NCI-H226 (cell line): ENCODE measurements at regions not wholly inside any gene's neighbourhood (a gene's known extent, or its start where the extent isn't known, plus 50 kb on each side); places are given as distances from the start of the nearest gene placed in this dataset.

ENCODE experiments used
- DNase-seq: peaks from one replicate; pipeline ENCODE4 v3.0.0-alpha.2; 2015

DNA sequence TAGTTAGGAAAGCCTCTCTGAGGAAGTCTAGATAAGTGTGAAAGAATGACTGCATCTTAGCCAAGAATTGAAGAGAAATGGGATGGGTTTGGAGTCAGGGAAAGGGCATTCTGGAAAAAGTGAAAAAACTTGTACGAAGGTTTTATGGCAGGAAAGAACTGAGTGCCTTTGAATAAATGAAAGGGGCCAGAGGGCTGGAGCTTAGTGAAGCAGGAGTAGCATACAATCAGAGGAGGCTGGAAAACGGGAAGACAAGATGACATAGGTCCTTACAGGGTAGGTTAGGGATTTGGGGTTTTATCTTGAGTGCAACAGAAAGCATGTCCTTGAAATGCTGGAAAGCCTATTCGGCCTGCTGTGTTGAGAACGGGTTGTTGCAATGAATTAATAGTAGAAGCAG is 152.6 kb upstream of the RND3 start:
- no peak for DNase-seq

DNA sequence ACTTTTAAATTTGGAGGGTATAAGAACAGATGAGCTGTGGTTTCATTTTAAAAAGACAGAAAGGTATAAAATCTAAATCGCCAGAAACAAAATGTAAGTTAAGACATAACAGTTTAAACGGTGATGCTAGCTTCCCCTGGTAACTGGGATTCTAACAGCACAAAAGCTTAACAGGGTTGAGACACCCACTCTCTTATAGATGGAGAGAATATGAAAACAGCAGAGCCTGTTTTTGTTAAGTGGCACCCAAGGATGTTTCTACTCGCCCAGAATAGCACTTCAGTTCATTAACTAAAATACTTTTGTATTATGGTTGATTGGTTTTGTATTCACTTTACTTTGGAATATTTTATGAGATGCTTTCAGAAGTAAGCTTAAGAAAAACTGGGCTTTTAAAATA is 151.9 kb upstream of the RND3 start:
- no peak for DNase-seq

DNA sequence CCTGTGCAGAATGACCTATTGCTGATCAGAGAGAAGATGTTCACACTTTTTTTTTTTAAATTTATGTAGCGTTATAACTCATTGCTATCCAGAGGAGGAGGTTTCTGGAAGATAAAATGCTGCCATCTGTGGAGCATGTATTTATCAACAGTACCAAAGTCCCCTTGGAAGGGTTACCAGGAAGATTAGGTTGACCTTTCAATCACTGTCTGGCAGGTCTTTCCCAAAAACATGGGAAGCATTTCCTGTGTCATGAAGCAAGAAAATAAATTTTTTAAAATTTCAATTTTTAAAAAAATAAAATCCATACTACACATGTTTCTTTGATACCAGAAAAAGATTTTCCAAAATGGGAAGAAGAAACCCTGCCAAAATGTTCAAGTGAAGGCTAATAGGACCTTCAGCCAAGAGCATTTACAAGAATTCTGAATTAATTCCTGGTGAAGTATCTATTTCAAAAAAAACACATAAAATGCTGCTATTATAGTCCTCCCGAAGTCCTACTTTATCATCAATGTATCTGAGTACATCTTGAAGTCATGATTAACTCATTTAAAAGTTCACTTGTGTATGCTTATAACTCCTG is 143.9 kb upstream of the RND3 start:
- no peak for DNase-seq

DNA sequence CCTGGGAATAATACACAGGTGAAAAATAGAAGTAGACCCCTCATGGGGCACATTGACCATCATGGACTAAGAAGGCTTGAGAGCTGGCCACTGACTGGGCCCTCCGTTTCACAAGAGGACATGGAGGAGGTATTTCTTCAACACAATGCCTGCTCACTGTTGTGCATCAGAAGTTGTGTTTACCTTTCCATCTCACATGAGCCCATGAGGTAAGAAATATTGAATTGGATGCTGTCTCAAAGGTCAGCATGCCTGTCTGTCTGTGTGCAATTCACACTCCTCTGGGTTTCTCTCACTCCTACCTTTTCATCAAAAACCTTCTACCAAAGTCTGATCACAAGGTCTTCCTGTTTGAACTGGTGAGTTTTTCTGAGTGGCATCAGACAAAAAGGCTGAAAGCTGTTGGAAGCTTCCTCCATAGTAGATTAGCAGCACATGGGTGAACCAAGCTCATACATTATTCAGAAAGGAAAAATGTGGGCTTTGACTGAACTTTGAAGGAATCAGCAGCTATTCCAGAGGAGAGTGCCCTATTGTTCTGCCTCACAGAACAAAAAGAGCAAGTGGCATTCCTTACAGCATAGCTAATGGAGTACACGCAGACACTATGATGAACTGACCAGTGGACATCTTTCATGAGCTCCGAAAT is 143.2 kb upstream of the RND3 start:
- no peak for DNase-seq

DNA sequence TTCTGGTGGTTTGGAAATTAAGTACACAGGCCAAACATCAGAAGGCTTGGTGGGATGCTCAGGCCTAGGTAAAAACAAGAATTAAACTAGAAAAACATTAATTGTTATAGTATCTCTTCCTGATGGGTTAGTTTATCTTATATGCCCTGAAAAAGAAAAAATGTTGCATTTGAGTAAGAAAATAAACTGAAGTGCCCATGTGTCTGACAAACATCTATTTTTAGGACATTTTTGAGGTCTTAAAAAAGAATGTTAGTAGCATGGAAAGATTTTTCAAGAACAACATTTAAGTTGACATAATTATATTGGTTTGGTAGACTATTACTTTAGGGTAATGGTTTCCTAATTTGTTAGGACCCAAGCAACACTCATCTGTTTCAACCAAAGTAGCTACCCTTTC is 140.1 kb upstream of the RND3 start:
- DNase-seq: no peak

DNA sequence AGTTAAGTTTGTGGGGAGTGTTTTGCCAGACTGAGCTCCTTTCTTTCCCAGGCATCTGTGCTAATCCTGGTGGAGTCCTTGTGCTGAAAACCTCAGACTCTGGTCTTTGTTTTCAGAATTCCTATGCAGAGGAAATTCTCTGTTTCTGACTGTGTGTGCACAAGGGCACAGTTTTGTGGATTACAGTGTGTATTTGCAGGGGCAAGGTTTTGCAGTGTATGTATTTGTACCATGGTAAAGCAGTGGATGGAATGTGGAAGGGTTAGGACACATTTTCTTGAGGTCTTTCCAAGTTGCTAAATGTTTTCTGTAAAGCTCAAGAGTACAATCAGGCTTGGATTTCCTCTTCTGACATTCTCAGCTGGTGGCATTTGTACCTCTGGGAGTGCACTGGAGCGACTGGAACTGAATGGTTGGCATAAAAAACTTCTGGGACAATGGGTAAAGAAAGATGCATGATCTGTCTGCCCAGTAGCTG is 139.5 kb upstream of the RND3 start:
- no peak for DNase-seq

DNA sequence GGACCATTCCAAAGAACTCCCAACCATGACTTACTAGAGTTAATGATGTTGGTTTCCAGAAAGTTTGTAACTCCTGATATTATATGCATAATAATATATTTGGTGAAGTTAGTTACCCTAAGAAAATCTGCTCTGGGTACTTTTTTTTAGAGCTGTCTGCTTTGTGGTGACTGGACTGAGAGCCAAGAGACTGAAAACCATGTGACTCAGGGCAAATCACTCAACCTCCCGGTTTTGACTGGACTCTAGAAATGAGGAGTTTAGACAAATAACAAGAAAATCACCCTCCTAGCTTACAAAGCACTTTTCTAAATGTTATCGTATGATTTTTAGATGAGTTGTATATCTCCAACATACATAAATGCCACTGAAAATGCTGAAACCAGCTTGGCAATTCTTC is 138.3 kb upstream of the RND3 start:
- no peak for DNase-seq

DNA sequence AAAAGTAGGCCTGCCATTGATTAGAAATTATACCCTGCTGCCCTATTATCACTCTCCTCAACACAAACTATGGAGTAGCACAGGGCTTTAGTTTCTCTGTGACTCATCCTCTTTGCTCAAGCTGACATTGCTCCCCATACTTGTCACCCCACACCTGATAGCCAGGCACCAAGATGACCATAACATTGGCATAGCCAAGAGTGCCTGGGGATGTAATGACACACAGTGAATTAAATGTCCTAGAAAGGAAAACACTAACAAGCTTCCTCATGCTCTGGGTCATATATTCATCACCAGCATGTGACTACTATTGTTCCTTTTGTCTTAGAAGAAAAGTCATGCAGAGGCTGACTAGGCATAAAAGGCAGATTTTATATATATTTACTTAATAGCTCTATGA is 137.8 kb upstream of the RND3 start:
- no peak for DNase-seq

DNA sequence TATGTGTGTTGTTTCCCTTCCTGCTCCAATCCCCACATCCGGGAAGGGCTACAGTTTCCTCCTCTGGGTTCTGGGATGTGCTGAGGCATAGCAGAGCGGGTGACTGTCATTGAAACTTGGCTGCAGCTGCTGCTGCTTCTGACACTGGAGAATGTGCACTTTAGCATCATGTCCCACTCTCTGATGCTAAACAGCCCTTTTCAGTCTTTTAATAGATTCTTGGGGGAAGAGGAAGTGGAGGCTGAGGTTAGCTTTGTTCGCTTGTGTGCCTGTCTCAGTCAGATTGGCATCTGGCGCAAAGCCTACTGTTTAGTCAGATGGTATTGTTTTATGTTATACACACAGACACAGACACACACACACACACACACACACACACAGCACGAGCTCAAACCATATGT is 136.5 kb upstream of the RND3 start:
- DNase-seq: no peak

DNA sequence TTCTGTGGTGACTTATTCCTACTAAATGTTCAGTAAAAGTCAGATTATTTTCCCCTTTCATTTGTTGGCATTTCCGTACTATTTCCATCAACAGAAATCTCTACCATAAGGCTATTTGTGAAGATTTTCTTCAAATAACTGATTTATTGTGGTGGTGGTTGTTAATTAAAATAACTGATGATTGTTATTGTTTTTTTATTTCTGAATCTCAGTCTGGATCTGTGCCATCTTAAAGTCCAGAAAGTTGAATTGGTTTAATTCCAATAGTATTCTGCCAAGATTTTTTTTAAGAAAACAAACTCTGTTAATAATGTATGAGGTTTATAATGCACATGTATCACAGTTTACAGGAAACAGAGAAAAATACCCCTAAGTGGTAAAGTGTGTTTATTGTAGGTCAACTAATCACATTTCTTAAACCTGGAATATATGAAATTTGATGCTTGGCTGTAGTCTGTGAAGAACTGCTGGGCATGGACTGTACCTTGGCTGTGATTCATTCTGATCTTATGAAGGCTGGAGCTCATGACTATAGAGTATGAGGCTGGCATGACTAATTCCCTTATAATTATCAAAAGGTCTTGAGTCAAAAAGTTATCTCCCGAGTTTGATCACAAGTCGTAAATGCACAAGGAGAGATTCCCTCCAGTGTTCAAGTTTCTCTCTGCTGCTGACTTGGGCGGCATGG is 134.2 kb upstream of the RND3 start:
- peak; percentile 93 for DNase-seq

DNA sequence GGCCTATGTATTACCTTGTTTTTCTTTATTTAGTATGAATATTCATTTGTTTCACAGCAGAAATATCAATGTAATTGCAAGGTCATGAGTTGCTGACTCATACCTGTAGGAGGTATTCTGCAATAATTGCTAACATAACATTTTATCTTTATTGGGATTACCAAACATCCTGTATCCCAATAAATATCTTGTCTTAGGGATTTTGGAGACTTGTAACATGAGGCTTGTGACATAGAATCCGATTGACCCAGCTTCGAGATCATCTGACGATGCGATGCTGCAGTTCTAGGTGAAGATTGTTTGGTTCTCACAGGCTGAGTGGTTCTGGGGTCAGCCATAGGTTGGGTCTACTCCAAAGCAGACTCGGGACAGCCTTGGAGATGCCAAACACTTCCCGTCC is 133.4 kb upstream of the RND3 start:
- peak; percentile 29 for DNase-seq

DNA sequence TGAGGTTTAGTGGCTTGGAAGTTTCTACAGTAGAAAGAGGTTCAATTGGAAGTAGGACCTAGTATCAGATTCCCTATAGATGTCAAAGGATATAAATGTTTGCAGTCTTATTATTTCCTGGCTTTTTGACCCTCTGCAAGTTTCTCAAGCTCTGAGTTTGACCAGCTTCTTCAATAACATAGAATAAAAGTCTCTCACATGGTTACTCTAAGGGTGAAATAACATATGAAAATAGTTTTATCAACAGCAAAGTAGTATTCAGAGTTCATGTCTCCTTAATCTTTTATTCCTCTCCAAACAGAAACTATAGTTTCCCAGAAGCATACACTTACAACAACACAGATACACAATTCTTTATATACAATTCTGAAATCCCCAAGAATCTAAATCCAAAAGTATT is 132.9 kb upstream of the RND3 start:
- DNase-seq: no peak

DNA sequence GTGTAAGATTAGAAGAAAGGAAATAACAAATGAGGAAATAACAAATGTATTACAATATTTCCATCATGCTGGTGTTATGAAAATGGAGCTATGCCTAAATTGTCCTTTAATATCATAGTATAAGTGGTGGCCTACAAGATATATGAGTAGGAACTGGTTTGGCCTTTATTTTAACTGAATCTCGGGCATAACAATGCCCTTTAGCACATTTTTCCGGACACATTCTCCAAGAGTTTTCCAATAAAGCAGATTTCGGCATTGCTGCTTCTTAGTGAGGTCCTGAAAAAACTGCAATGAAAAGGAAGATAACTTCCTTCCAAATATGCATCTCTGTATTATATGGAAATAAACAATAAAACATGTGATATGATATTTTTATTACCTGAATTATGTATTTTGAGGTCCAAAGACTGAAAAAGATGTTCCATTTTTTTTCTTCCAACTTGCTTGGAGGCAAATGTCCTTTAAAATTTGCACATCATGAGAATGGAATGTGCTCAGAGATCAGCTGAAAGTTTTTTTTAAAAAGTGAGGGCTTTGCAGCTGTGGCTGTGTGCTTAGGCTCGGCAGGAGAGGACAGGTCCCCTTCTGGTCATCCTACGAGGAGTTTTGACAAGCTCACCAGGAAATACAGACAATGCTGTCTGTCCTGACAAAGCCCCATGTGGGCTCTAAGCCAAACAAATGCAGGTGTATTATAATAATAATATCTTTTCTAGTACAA is 132.3 kb upstream of the RND3 start:
- DNase-seq: peak; percentile 66

DNA sequence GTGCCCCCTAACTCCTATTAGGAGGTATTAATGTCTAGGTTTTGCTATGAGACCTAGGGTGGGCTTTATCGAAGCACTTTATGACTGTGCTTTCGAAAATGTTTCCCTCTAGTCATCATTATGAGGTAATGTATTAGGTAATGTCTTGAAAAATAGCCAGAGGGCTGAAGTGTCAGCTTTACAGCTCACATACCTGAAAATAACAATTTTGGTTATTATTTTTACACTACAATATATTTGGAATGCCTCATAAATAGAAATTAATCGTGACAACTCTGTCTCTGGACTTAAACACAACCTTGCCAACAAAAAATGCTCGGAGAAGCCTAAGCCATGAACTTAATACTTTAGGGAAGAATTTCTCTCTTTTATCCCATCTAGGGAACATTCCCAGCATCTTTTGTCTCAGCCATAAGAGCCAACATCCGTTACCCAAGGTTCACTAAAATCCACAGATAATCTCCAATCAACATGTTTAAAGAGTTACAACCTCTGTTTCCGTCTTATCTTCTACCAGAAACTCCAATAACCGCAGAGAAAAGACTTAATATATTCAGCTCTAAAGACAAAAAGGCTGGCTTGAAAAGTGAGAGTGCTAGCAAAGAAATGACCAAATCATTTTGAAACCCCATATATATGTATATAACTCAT is 130.9 kb upstream of the RND3 start:
- peak; percentile 51 for DNase-seq

DNA sequence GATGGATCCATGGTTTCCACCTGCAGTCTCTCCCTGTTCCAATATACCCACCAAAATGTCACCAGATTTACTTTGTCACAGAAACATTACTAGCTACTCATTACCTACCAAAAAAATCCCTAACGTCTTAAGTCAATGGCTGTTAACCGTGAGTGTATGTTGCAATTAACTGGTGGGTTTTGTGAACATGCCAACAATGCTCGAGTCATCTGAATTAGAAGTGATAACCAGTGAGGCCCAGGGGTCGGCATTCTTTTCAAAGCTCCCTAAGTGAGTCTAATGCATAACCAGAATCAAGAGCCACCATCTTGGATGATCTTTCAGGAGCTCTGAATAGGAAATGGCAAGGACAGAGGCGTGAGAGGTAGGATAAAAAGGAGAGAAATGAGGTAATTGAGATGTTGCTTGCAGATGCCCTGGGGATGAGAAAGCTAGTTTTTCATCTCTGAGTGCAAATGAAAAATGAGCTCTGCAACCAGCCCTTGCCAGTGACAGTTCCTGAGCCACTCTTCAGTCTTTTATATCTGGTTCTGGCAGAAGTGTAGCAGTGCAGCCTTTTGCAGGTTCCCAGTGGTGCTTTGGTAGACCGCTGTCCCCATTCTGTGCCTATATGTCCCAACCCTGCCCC is 130.0 kb upstream of the RND3 start:
- DNase-seq: peak; percentile 42

DNA sequence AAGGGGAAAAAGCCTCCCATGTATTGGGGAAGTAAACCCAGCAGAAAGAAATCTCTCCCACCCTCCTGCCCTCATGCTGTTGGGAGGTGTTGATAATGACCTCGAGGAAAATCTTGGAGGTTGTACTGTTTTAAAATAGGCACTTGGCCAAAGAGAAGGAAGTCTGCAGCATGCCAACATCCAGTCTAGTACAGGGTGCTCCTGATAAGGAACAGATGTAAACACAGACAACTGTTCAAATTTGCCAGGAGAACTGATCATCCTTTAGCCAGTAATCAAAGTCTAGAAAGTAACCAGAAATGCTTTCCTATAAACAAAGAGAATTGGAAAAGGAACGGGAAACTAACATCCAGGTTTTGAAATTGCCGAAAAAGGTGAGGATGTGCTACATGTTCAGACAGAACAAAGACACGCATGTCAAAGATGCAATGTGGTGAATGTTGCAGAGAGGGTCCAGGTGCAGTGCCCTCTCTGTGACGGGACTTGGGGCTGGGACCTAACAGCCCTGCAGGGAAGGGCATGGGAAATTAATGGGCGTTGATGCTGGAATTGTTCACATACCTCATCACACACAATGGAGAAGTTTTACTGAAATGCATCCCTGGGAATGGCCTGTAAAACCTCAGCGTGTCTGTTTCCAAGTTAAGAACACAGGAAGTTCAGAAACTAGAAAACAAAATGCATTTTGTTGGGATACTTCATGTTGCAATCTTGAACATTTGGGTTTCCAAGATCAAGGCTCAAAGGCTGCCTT is 125.7 kb upstream of the RND3 start:
- no peak for DNase-seq

DNA sequence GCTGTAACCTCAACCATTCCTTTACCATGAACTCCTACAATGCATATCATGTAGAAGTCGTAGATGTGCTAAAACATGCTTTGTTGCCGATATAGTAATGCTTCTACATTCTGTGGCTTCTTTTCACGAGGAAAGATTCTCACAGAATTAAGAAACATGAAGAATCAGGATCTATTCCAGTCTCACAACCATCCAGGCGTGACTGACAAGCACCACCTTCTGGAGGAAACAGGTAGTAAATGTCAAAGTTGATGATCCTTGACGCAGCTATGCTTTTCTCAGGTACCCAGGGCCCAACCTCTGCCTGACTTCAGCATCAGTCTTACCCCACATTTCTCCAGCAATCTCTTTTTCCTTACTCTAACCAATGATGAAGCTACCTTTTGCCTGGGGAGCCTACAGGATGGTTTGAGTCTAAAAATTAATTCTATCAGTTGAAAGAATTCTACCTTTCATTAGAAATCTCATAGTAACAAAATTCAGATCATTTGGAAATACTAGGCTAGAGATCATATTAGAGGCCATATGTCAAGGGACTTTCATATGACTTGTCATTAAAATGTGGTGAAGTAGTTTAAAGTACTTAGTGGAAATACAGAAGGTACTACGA is 123.3 kb upstream of the RND3 start:
- DNase-seq: peak; percentile 34

DNA sequence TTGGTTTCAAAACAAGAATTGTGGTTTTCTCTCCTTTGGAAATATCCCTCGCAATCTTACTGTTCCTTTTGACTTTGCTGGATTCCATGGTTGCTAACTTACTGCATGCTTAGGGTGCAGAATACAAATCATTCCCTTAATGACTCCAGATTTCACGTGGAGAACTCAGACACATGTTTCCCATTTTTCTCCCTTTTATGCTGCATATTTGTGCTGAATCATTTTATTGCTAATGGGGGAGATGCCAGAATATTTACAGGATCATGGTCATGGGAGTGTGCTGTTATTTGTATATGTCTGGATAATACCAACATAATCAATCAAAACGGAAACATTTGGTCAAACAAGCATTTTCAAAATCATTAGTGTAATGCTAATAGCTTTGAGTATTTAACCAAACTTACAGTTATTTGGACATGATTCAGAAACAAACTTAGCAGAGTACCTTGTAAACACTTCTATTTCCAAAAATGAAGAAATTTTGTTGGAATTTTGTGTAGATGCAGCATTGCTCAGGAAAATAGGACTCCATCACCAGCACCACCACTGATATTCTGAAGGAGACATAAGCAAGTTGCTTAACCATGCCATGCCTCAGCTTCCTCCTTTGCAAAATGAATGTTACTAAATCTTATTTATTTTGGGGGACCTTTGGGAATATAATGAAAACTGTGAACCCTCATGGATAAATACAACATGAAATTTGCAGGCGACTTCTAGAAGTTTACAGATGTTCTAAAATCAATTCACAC is 122.5 kb upstream of the RND3 start:
- DNase-seq: no peak

DNA sequence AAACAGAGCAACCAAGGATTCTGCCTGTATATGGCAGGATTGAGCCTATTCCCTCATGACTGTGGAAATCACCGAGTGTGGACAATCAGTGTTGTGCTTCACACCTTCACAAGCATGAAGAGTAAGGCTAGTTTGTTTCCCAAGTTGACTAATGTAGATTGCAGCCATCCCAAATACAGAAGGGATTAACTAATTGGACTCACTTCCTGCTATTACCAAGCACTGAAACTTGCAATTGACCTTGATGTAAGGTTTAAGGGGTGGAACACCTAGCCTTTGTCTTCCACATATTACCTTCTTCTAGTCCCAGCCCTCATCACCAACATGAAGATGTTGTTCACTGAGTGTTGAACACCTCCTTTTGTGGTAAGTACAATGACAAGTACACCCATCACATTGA is 120.9 kb upstream of the RND3 start:
- DNase-seq: no peak

DNA sequence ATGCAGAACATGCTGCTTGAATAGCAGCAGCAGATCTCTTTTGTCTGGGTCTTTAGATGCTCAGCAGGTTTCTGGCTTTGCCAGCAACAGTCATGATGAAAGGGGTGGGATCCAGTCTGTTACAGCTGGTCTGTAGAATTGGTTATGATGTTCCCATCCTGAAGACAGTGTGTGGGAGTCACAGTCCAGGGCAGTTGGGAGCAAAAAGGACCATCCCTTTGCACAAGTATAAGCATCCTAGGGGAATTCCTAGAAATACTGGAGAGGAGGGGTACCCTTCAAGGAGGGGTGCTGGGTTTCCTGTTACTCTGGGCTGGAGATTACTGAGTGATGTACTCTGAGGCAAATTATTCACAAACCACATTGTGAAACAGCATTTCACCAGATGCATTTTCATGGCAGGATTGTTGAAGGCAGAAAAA is 119.9 kb upstream of the RND3 start:
- peak; percentile 37 for DNase-seq
